ENCODE measurements at regions not wholly inside any gene's neighbourhood (a gene's known extent, or its start where the extent isn't known, plus 50 kb on each side); places are given as distances from the start of the nearest gene placed in this dataset.

- TF ChIP-seq POLR2A (IDR thresholded peaks at IDR 0.05; ENCODE audit: borderline replicate concordance, extremely low read depth, insufficient read depth, insufficient read length), result no peak
- no peak for TF ChIP-seq FOSL1 (IDR thresholded peaks at IDR 0.05; ENCODE audit: low read depth)
- TF ChIP-seq CBX3 (IDR thresholded peaks at IDR 0.05; ENCODE audit: low read depth), result no peak
- TF ChIP-seq SRF (IDR thresholded peaks at IDR 0.05; ENCODE audit: low read depth), result no peak
- TF ChIP-seq ELF1 (IDR thresholded peaks at IDR 0.05; ENCODE audit: borderline replicate concordance, low read depth), result no peak
- TF ChIP-seq CTCF (IDR thresholded peaks at IDR 0.05 in 2 of 3, conservative IDR thresholded peaks at IDR 0.05 in 1 of 3; ENCODE audit: borderline replicate concordance in 1 of 3, insufficient read depth in 1 of 3, low read depth in 2 of 3, low read length in 2 of 3), result no peak
- no peak for TF ChIP-seq SIN3A (IDR thresholded peaks at IDR 0.05; ENCODE audit: low read depth)
- TF ChIP-seq JUND (IDR thresholded peaks at IDR 0.05), result no peak
- TF ChIP-seq CEBPB (IDR thresholded peaks at IDR 0.05; ENCODE audit: low read depth), result no peak
- no peak for TF ChIP-seq REST (IDR thresholded peaks at IDR 0.05; ENCODE audit: low read depth)
- TF ChIP-seq ZFX (IDR thresholded peaks at IDR 0.05), result no peak
- TF ChIP-seq MAX (IDR thresholded peaks at IDR 0.05), result no peak
- TF ChIP-seq ZNF274 (IDR thresholded peaks at IDR 0.05; ENCODE audit: low read depth, low read length), result no peak
- CTCF ChIA-PET, result interaction anchor here (0.6 kb wide), 1 partner anchor 1353 kb away, joined by 4 read pairs; no protein-coding TSS in a partner anchor
- RAD21 ChIA-PET (ENCODE audit: low non-redundant PET in 1 of 2, low total read pairs in 2 of 2, uncharacterized antibody in 2 of 2, unreplicated experiment in 2 of 2), result no interaction called here
- no peak for DNase-seq (ENCODE audit: low read depth, low spot score)
- POLR2A ChIA-PET, result no interaction called here
- peaks cover 0 to 23% of the 10 kb centered on the region in 2 experiments; a peak in 1 of 4 replicates for H3K4me1 ChIP-seq (ENCODE audit: control insufficient read depth in 1 of 2, insufficient read depth in 2 of 2, low read length in 2 of 2)
- no TSS peak for BruUV-seq (replicated peaks)
- H3K9ac ChIP-seq (ENCODE audit: low read length), result no peak overlapping the region
- ATAC-seq, result no peak
- no peak overlapping the region for H3K4me2 ChIP-seq (ENCODE audit: low read length)
- H3K9me2 ChIP-seq (ENCODE audit: insufficient read depth), result no peaks in the 10 kb centered on the region
- H3K79me2 ChIP-seq (ENCODE audit: insufficient read depth, low read length), result no peaks in the 10 kb centered on the region
- no peaks in the 10 kb centered on the region for H3K36me3 ChIP-seq (ENCODE audit: control insufficient read depth in 1 of 2, insufficient read depth in 2 of 2, low read length in 2 of 2)
- no peaks in the 10 kb centered on the region for H3K27me3 ChIP-seq (ENCODE audit: insufficient read depth, low read length)
- no peak overlapping the region for H3K27ac ChIP-seq (ENCODE audit: low read depth, low read length)
- no peak overlapping the region for H2AFZ ChIP-seq (ENCODE audit: low read depth, low read length, poor library complexity, severe bottlenecking)
- intact Hi-C loops (cut with micrococcal nuclease), result no loop called here
- no peaks in the 10 kb centered on the region for H4K20me1 ChIP-seq (ENCODE audit: insufficient read depth)
- H3K9me3 ChIP-seq (ENCODE audit: control insufficient read depth in 1 of 2, insufficient read depth in 1 of 2, low read depth in 1 of 2, low read length in 2 of 2), result no peaks in the 10 kb centered on the region
- H3K4me3 ChIP-seq (replicated peaks in 1 of 2; ENCODE audit: low read depth in 1 of 2, low read length in 2 of 2), result no peak overlapping the region
These were observed 51.4 kb upstream of the KLF9 start for GRCh38 chr9:70465904-70466303.
